Activated CD4-positive, alpha-beta memory T cell treated with anti-CD3 and anti-CD28 coated beads for 36 hours (primary cell): ENCODE measurements at regions not wholly inside any gene's neighbourhood (a gene's known extent, or its start where the extent isn't known, plus 50 kb on each side); places are given as distances from the start of the nearest gene placed in this dataset.

Experiments used
- CTCF ChIA-PET: fragments of 350-600 bp; sonication (Branson Sonifier 250); formaldehyde crosslinking; loops from one replicate; lab custom pipeline; 2021; ENCODE audit warnings: antibody characterized with exemption, inconsistent platforms; lab: Charles Lee
- POLR2A ChIA-PET: fragments of 350-600 bp; sonication (Branson Sonifier 250); formaldehyde crosslinking; loops from one replicate; lab custom pipeline; 2021; ENCODE audit warnings: antibody characterized with exemption; lab: Charles Lee
- DNase-seq: peaks from one replicate; pipeline ENCODE4 v3.0.0-alpha.2; 2020
- H3K27ac Mint-ChIP-seq: one replicate; pipeline ENCODE4 v1.8.0; 2021; ENCODE audit warnings: mixed read lengths
- H3K27me3 Mint-ChIP-seq: one replicate; pipeline ENCODE4 v1.8.0; 2021; ENCODE audit warnings: mixed read lengths
- H3K36me3 Mint-ChIP-seq: one replicate; pipeline ENCODE4 v1.8.0; 2021; ENCODE audit warnings: mixed read lengths
- H3K4me1 Mint-ChIP-seq: one replicate; pipeline ENCODE4 v1.8.0; 2021; ENCODE audit warnings: low read depth, mixed read lengths
- H3K4me3 Mint-ChIP-seq: one replicate; pipeline ENCODE4 v1.8.0; 2021; ENCODE audit warnings: mild to moderate bottlenecking, mixed read lengths
- H3K9me3 Mint-ChIP-seq: one replicate; pipeline ENCODE4 v1.8.0; 2021; ENCODE audit warnings: mixed read lengths
- intact Hi-C: fragments of 100-400 bp; cut with micrococcal nuclease; formaldehyde crosslinking; loops from one replicate; pipeline ENCODE4 v1.15.1; 2023

DNA sequence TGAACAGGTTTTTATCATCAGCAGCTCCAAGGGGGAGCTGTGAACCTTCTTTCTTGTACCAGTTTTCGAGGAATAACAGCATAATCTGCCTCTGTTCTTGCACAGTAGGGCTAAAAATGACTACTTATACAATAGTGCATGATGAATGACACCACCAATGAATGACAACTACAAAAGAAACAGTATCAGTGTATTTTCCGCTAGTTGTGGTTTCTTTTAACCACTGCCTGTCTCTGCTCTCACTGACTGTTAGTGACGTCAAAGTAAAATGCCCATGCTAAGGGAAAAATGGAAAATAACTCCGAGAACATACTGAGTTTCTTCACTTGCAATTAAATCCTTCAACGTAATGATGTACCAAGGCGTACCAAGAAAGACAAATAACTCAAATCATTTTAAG, 294.9 kb downstream of the MAP2K6 start:
- H3K27me3 Mint-ChIP-seq = peaks cover 2% of the 10 kb centered on the region
- H3K36me3 Mint-ChIP-seq = no peaks in the 10 kb centered on the region
- CTCF ChIA-PET = no interaction called here
- no peak overlapping the region for H3K4me3 Mint-ChIP-seq
- intact Hi-C loops = no loop called here
- H3K27ac Mint-ChIP-seq = no peak overlapping the region
- POLR2A ChIA-PET = no interaction called here
- H3K9me3 Mint-ChIP-seq = no peaks in the 10 kb centered on the region
- H3K4me1 Mint-ChIP-seq = no peaks in the 10 kb centered on the region
- DNase-seq = no peak

DNA sequence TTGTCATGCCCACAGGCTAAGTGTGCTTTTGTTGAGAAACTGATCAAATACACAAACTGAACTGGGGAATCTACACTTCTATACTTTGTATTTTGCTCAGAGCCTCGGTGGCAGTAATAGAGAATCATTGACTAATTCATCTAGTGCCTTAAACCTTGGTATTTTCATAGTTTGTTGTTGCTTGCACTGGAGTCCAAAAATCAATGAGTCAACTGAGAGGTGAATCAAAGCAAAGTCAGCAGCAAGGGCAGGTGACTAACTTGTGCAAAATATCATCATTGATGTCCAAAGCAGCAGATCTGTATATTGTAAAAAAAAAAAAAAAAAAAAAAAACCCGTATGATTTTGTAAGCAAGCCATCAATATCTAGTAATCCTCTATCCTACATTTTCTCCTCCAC, 296.4 kb downstream of the MAP2K6 start:
- peaks cover 2% of the 10 kb centered on the region for H3K27me3 Mint-ChIP-seq
- no peak overlapping the region for H3K27ac Mint-ChIP-seq
- H3K9me3 Mint-ChIP-seq = no peaks in the 10 kb centered on the region
- intact Hi-C loops = no loop called here
- no peak overlapping the region for H3K4me3 Mint-ChIP-seq
- no peaks in the 10 kb centered on the region for H3K36me3 Mint-ChIP-seq
- H3K4me1 Mint-ChIP-seq = no peaks in the 10 kb centered on the region
- no peak for DNase-seq
- CTCF ChIA-PET = no interaction called here
- POLR2A ChIA-PET = no interaction called here

DNA sequence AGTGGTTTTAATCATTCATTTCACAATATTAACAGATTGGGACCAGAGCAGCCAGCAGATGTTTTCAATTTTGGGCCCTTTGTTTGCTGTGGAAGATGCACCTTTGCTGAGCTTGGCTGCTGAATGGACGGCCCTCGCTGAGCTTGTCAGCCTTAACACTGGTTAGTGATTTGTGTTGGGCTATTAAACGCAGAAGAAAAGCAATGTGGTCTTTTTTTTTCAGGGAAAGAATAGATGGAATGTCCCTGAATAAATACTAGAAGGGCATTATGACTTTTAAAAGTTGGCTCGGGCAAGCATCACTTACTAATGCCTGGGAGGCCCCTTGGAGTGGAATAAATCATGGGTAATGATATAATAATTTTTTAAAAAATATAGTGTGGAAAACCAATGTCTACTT, 297.0 kb downstream of the MAP2K6 start:
- H3K36me3 Mint-ChIP-seq = no peaks in the 10 kb centered on the region
- intact Hi-C loops = no loop called here
- CTCF ChIA-PET = no interaction called here

DNA sequence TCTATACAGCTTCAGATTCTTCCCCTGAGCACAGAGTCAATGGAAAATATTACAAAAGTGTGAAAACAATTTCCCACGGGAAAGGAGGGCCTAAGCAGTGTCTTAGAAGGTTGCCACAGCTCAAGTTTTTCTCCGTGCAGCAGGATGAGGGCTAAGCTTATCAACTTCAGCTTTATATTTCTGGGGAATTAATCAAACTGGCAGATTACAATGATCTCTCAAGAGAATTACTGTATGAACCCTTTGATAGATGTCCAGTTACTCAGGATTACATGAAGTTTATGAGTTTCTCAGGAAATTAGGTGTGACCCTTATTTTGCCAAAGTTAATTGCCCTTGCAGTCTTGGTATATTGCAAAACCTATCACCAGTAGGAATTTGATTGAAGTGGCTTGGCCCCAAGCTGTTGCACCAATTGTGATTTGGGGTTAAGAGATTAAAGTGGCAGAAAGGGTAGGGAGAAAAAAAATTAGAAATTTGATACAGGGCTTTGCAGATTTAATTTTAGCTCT, 298.4 kb downstream of the MAP2K6 start:
- Mint-ChIP-seq H3K4me1 (no peaks in the 10 kb centered on the region), H3K4me3 (no peak overlapping the region), H3K27ac (no peak overlapping the region), H3K27me3 (peaks cover under 1% of the 10 kb centered on the region), H3K36me3 (no peaks in the 10 kb centered on the region), H3K9me3 (no peaks in the 10 kb centered on the region)
- ChIA-PET CTCF (no interaction called here), POLR2A (no interaction called here)
- DNase-seq = no peak
- intact Hi-C loops = no loop called here

More for the DNA sequence above, 297.0 kb downstream of the MAP2K6 start:
- Mint-ChIP-seq H3K4me1 (no peaks in the 10 kb centered on the region), H3K27ac (no peak overlapping the region), H3K27me3 (peaks cover 2% of the 10 kb centered on the region), H3K9me3 (no peaks in the 10 kb centered on the region), H3K4me3 (no peak overlapping the region)
- no peak for DNase-seq
- POLR2A ChIA-PET = no interaction called here

DNA sequence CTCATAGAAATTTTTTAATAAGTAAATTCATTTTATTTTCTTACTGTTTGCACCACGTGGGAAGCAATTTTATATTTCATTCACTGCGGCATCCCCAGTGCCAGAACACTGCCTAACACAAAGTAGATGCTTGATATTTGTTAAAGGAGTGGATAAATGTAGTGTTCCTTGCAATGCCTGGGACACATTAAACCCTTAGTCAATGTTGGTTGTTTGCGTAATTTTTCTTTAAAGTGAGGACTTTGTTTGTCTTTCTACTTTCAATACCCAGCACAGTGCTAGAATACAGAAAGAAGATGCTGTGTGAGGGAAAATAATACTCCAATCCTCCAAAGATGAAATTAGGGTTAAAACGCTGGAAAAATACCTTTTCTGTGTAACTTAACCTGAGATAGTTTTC, 299.3 kb downstream of the MAP2K6 start:
- ChIA-PET CTCF (no interaction called here), POLR2A (no interaction called here)
- intact Hi-C loops = no loop called here
- H3K9me3 Mint-ChIP-seq = no peaks in the 10 kb centered on the region
- no peak for DNase-seq
- no peak overlapping the region for H3K27ac Mint-ChIP-seq
- no peak overlapping the region for H3K4me3 Mint-ChIP-seq
- H3K36me3 Mint-ChIP-seq = no peaks in the 10 kb centered on the region
- peaks cover 3% of the 10 kb centered on the region for H3K27me3 Mint-ChIP-seq
- no peaks in the 10 kb centered on the region for H3K4me1 Mint-ChIP-seq

DNA sequence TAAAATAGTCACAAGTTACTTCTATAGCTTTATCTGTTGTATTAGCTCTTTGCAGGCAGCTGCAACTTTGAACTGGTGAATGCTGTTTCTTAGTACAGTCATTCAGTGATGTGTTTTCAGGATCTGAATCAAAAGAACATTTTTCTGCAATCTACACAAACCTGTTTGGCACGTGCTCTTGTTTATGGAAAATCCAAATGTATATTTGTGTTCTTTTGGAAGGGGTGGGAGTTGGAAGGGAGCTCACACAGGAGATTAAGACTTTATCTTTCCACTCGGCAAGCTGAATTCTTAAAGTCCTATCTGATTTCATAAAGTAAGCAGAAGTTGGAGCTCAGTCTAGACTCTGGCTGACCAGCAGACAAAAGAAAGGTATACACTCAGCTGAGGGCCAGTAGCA, 300.2 kb downstream of the MAP2K6 start:
- no peak overlapping the region for H3K4me3 Mint-ChIP-seq
- CTCF ChIA-PET = interaction anchor here (0.6 kb wide), 1 partner anchor 1512 kb away, joined by 3 read pairs; no protein-coding TSS in a partner anchor
- no peaks in the 10 kb centered on the region for H3K36me3 Mint-ChIP-seq
- POLR2A ChIA-PET = no interaction called here
- no peak for DNase-seq
- H3K4me1 Mint-ChIP-seq = no peaks in the 10 kb centered on the region
- intact Hi-C loops = no loop called here
- H3K9me3 Mint-ChIP-seq = no peaks in the 10 kb centered on the region
- peaks cover 3% of the 10 kb centered on the region for H3K27me3 Mint-ChIP-seq
- no peak overlapping the region for H3K27ac Mint-ChIP-seq

DNA sequence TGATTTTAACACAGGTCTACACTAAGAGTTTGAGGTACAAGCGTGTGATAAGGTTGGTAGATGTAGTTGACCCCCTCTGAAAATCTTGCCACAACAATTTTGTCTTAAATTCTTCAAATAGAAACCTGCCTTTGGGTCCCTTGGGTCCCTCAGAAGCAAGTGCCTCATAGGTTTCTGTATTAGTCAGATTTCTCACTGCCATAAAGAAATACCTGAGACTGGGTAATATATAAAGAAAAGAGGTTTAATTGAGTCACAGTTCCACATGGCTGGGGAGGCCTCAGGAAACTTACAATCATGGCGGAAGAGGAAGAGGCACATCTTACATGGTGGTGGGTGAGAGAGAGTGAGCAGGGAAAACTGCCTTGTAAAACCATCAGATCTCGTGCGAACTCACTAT, 301.2 kb downstream of the MAP2K6 start:
- POLR2A ChIA-PET = no interaction called here
- H3K27ac Mint-ChIP-seq = no peak overlapping the region
- DNase-seq = no peak
- CTCF ChIA-PET = no interaction called here
- no peaks in the 10 kb centered on the region for H3K9me3 Mint-ChIP-seq
- H3K36me3 Mint-ChIP-seq = no peaks in the 10 kb centered on the region
- peaks cover 3% of the 10 kb centered on the region for H3K27me3 Mint-ChIP-seq
- intact Hi-C loops = no loop called here
- no peaks in the 10 kb centered on the region for H3K4me1 Mint-ChIP-seq
- no peak overlapping the region for H3K4me3 Mint-ChIP-seq

DNA sequence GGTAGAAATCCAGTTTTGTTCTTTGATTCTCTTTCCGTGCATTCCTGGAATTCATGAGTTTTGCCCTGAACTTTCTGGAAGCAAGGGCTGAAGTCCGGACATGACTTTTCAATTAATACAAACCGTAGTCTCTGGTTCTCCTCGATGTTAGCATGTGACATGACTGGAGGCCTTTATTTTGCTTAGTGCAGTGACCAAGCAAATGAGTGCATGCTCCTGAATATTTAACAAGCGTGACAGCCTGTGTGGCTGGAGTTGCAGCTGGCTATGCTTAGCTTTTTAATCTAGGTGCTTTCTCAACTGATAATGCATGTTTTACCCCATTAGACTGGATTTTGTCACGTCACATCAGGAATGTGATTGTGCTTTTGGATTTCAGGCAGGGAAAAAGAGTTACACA, 302.1 kb downstream of the MAP2K6 start:
- Mint-ChIP-seq H3K27me3 (peaks cover 3% of the 10 kb centered on the region), H3K9me3 (no peaks in the 10 kb centered on the region), H3K4me3 (no peak overlapping the region), H3K4me1 (no peaks in the 10 kb centered on the region), H3K36me3 (no peaks in the 10 kb centered on the region), H3K27ac (no peak overlapping the region)
- intact Hi-C loops = no loop called here
- ChIA-PET POLR2A (no interaction called here), CTCF (no interaction called here)
- no peak for DNase-seq

DNA sequence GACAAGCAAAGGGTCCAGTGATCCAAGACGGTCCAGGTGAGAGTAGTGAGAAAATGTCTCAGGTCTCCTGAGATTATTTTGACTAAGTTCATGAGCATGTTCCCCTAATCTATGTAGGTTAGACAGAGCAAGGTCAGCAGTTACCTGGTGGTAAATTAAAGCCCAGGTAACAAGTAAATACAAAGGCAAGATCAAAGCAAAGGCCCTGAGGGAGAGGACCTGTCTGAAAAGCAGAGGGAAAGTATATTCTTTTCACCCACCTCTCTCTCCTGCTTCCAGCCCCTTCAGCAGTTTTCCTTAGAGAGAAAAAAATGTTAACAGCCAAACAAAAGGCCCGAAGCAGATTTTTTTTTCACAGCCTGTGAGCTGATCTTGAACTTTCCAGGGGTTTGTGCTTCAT, 302.7 kb downstream of the MAP2K6 start:
- H3K36me3 Mint-ChIP-seq = no peaks in the 10 kb centered on the region
- intact Hi-C loops = no loop called here
- no peaks in the 10 kb centered on the region for H3K9me3 Mint-ChIP-seq
- POLR2A ChIA-PET = no interaction called here
- H3K4me1 Mint-ChIP-seq = no peaks in the 10 kb centered on the region
- no peak overlapping the region for H3K27ac Mint-ChIP-seq
- H3K27me3 Mint-ChIP-seq = peaks cover 3% of the 10 kb centered on the region
- no peak overlapping the region for H3K4me3 Mint-ChIP-seq
- CTCF ChIA-PET = no interaction called here
- no peak for DNase-seq

DNA sequence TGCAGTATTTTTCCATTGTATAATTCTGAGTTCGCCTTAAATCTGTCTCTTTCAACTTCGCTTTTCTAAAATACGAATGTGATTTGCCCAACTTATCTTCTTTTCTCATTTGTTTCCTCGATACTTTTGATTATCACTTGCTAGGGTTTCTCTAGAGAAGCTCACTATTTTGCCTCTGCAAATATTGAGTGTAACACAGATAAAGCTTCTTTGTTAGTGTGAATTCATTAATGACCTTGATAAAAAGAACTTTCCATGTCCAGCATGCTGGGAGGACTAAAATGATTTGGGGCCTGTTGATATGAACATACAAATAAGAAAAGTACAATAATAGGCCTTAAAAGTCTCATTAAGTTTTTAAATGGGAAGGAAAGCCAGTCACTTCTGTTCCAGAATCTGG, 303.3 kb downstream of the MAP2K6 start:
- CTCF ChIA-PET = interaction anchor here (0.8 kb wide), 1 partner anchor 111 kb away, joined by 3 read pairs; no protein-coding TSS in a partner anchor
- Mint-ChIP-seq H3K4me3 (no peak overlapping the region), H3K36me3 (no peaks in the 10 kb centered on the region), H3K27me3 (peaks cover 3% of the 10 kb centered on the region), H3K4me1 (no peaks in the 10 kb centered on the region), H3K27ac (no peak overlapping the region), H3K9me3 (no peaks in the 10 kb centered on the region)
- intact Hi-C loops = no loop called here
- POLR2A ChIA-PET = no interaction called here
- DNase-seq = no peak

DNA sequence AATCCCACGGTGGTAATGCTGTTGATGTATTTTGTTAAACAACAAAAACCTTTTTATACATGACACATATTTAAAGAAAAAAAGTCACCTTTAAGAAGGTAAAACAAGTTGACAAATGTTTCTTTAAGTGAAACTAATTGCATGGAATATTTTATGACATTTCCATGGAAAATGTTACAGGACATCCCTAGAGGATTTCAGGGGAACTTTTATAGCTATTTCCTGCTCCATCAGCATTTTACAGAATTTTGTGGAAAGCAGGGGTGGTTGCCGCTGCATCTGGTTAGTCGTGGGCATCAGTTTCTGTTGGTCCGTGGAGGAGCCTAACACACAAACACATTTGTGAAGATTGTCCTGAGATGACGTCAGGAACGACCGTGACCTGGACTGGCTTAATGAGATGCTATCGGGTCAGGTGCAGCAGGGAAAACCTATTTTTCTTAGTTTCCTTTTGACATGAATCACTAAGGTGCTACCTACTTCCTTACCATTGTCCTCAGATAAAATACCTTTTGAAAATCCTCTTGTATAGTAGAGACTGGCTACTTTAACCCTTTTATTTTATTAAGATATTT, 305.1 kb downstream of the MAP2K6 start:
- CTCF ChIA-PET = no interaction called here
- POLR2A ChIA-PET = no interaction called here
- Mint-ChIP-seq H3K27ac (no peak overlapping the region), H3K36me3 (no peaks in the 10 kb centered on the region), H3K4me1 (no peaks in the 10 kb centered on the region), H3K4me3 (no peak overlapping the region), H3K9me3 (no peaks in the 10 kb centered on the region), H3K27me3 (peaks cover 3% of the 10 kb centered on the region)
- DNase-seq = no peak
- intact Hi-C loops = no loop called here

DNA sequence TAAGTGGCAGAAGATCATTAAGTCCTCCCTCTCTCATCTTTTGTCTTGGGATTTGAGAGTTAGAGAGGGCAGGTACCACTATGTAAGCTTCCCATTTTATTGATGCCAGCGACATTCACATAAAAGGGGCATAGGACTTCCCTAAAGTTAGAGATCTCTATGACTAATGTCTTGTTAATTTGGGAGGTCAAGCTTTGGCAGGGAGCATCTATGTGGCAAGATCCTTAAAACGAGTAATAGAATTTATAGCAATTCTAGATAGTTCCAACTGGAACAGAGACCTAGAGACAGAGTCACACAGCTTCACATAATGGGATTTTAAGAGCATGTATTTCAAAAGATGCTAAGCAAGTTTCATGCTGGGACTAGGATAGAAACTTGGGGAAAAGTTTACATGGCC, 308.0 kb downstream of the MAP2K6 start:
- intact Hi-C loops = no loop called here
- no peak for DNase-seq
- Mint-ChIP-seq H3K27me3 (peaks cover 3% of the 10 kb centered on the region), H3K4me3 (no peak overlapping the region), H3K4me1 (no peaks in the 10 kb centered on the region), H3K9me3 (no peaks in the 10 kb centered on the region), H3K27ac (no peak overlapping the region), H3K36me3 (no peaks in the 10 kb centered on the region)
- CTCF ChIA-PET = no interaction called here
- POLR2A ChIA-PET = no interaction called here

DNA sequence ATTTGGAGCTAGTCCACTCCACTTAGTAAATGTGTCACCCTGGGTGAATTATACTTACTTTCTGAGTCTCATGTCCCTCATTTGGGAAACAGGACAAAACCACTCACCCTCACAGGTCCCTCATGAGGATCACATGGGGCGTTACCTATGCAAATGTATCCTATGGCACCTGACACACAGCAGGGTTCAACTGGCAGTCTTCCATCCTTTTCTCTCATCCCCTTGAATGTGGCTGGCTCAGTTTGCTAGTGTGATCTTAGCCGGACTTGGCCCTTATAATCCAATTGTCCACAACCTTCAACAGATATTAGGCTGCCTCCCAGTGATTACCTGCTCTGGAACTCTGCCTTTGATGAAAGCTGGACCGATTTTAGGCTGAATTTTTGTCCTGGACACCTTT, 308.8 kb downstream of the MAP2K6 start:
- H3K27me3 Mint-ChIP-seq = peaks cover 3% of the 10 kb centered on the region
- DNase-seq = no peak
- ChIA-PET CTCF (no interaction called here), POLR2A (no interaction called here)
- no peaks in the 10 kb centered on the region for H3K9me3 Mint-ChIP-seq
- intact Hi-C loops = no loop called here
- H3K4me3 Mint-ChIP-seq = no peak overlapping the region
- no peak overlapping the region for H3K27ac Mint-ChIP-seq
- H3K36me3 Mint-ChIP-seq = no peaks in the 10 kb centered on the region
- no peaks in the 10 kb centered on the region for H3K4me1 Mint-ChIP-seq
